ENCODE measurements at regions not wholly inside any gene's neighbourhood (a gene's known extent, or its start where the extent isn't known, plus 50 kb on each side); places are given as distances from the start of the nearest gene placed in this dataset.

DNA sequence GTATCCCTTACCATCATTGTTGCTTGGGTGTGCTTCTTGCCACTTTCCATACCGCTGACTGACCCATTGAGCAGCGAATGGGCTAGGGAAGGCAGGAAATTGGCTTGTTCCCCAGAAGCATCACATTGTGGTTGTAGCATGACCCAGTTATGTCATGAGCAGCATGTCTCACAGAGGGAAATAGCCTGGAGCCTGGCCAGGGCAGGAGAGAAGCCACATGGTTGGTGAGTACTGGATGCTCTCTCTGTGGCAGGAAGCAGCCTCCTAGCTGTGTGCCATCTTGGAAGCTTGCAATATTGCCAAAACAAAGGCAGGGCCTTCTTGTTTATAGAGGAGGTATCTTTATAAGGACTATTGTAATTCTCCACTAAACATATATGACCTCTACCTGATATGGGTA is 482.6 kb downstream of the PIK3C3 start:
- no peak for TF ChIP-seq CTCF (IDR thresholded peaks at IDR 0.05)
- no peak for TF ChIP-seq POLR2A (IDR thresholded peaks at IDR 0.05)

Data from testis (tissue), 2 donors.